Pancreas (tissue), 10 donors: ENCODE measurements at regions not wholly inside any gene's neighbourhood (a gene's known extent, or its start where the extent isn't known, plus 50 kb on each side); places are given as distances from the start of the nearest gene placed in this dataset.

ENCODE experiments used
- ATAC-seq, 4 donors: fragments of 200-7000 bp; cut with Tn5 transposase; one replicate each; pipeline versions ENCODE4 v1.8.0 to v1.9.1; 2020; ENCODE audit warnings: mild to moderate bottlenecking in 4 of 4, moderate library complexity in 4 of 4
- DNase-seq, 6 donors: peaks; one replicate each; pipeline ENCODE4 v3.0.0-alpha.2; 2020
- FAIRE-seq: peaks from 2 replicates; lab custom pipeline; 2012; peaks lifted over from hg19 to GRCh38; lab: Jason Lieb, UNC
- H3K27ac ChIP-seq, 4 donors: fragments of 200-600 bp; sonication (generic); 1 replicate in 3 of 4; 2 replicates in 1 of 4; pipeline versions ENCODE4 v1.5.0 to v1.8.0; 2020
- H3K27me3 ChIP-seq, 4 donors: fragments of 200-600 bp; one replicate each; pipeline ENCODE4 v1.8.0; 2021
- H3K36me3 ChIP-seq, 3 donors: fragments of 200-600 bp; sonication (generic) in 1 of 3; one replicate each; pipeline versions ENCODE4 v1.5.0 to v1.8.0; 2020 to 2021
- H3K4me1 ChIP-seq, 3 donors: fragments of 200-600 bp; one replicate each; pipeline ENCODE4 v1.8.0; 2021
- H3K4me3 ChIP-seq, 4 donors: fragments of 200-600 bp; sonication (generic) in 2 of 4; one replicate each; pipeline versions ENCODE4 v1.5.0 to v1.8.0; 2020 to 2021
- H3K9me3 ChIP-seq, 4 donors: fragments of 200-600 bp; one replicate each; pipeline ENCODE4 v1.8.0; 2021
- WGBS, 2 donors: extraction: QIAGEN DNeasy Blood & Tissue Kit; methylation state at CpG; one replicate each; pipeline ENCODE4 v1.1.7; 2013; 5-methylcytosine and 5-hydroxymethylcytosine counted together
- intact Hi-C, 3 donors: fragments of 100-400 bp; cut with DNase I; formaldehyde crosslinking; loops; one replicate each; pipeline versions ENCODE4 v1.11.1 to v1.14.2; 2022
- TF ChIP-seq, protein P1 (sequence below), 4 donors: fragments of 200-600 bp; sonication (generic) in 3 of 4; IDR thresholded peaks; one replicate each; pipeline versions ENCODE4 v1.5.0 to v1.8.0; 2021; ENCODE audit warnings: antibody characterized with exemption in 4 of 4
- donor health status: healthy with polysubstance abuse.
- donor health status: DM: no; HTN: no; CAD: no; lungs with moderate emphysema.
- donor health status: DM: no; HTN: no; CAD: no.
- donor health status: control.
- donor health status: control.
- donor health status: Bipolar disorder and iron deficiency.
- donor health status: DM: yes; HTN: yes; CAD: no.
- donor health status: DM: no; HTN: no; CAD: no.
- donor health status: DM: no; HTN: no; CAD: no.
- donor health status: DM: yes; HTN: yes; CAD: no.

DNA sequence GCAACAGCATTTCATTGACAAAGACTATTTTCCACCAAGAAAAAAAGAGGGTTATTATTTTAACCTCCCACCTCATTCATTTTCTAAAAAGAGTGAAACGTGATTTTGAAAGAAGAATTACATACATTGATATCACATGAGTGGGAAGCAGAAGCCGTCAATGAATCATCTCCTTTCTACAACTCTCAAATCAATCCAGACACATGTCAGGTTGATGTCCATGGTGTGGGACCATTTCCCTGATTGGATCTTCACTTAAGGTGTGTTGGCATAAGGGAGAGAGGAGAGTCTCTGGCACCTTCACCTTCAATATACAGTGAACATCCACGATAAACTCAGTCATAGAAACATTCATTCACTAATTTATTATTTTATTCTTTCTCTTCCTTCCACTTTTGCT lies 1095.1 kb downstream of the BCL11B start:
- TF ChIP-seq, protein P1, sequence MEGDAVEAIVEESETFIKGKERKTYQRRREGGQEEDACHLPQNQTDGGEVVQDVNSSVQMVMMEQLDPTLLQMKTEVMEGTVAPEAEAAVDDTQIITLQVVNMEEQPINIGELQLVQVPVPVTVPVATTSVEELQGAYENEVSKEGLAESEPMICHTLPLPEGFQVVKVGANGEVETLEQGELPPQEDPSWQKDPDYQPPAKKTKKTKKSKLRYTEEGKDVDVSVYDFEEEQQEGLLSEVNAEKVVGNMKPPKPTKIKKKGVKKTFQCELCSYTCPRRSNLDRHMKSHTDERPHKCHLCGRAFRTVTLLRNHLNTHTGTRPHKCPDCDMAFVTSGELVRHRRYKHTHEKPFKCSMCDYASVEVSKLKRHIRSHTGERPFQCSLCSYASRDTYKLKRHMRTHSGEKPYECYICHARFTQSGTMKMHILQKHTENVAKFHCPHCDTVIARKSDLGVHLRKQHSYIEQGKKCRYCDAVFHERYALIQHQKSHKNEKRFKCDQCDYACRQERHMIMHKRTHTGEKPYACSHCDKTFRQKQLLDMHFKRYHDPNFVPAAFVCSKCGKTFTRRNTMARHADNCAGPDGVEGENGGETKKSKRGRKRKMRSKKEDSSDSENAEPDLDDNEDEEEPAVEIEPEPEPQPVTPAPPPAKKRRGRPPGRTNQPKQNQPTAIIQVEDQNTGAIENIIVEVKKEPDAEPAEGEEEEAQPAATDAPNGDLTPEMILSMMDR (IDR thresholded peaks at IDR 0.05), result no peak
- no peak for DNase-seq
- no peaks in the 10 kb centered on the region for H3K27me3 ChIP-seq
- intact Hi-C loops, result no loop called here
- WGBS, 2 donors, result 53 to 70% methylated on average over 3 of the region's 3 CpGs
- FAIRE-seq, result no peak
- no peak for ATAC-seq
- H3K4me3 ChIP-seq, result no peak overlapping the region
- no peaks in the 10 kb centered on the region for H3K36me3 ChIP-seq
- H3K27ac ChIP-seq, result no peak overlapping the region
- H3K9me3 ChIP-seq, result no peaks in the 10 kb centered on the region
- no peaks in the 10 kb centered on the region for H3K4me1 ChIP-seq

DNA sequence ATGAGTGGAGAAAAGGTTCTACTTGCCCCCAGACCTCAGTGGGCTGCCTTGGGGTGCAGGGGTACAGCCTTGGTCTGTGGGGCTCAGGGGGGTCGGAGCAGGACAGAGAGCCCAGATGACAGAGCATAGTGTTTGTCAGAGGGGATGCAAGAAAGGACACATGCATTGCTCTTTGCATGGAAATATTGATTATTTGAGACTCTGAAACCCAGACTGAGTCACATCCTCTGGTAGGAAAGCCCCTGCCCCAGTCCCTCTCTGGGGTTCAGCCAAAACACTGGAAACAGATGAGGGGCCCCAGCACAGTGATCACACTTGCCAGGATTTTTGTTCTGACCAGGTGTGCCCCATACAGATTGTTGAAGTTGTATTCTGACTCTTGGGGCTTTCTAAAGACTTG lies 1094.4 kb downstream of the BCL11B start:
- no peaks in the 10 kb centered on the region for H3K27me3 ChIP-seq
- no peaks in the 10 kb centered on the region for H3K36me3 ChIP-seq
- FAIRE-seq, result no peak
- intact Hi-C loops, result no loop called here
- no peaks in the 10 kb centered on the region for H3K9me3 ChIP-seq
- no peak overlapping the region for H3K4me3 ChIP-seq
- ATAC-seq, result no peak
- H3K4me1 ChIP-seq, result no peaks in the 10 kb centered on the region
- no peak for DNase-seq
- WGBS, 2 donors, result 53 to 71% methylated on average over 1 of the region's 1 CpG
- H3K27ac ChIP-seq, result no peak overlapping the region
- TF ChIP-seq, protein P1 (IDR thresholded peaks at IDR 0.05), result no peak

DNA sequence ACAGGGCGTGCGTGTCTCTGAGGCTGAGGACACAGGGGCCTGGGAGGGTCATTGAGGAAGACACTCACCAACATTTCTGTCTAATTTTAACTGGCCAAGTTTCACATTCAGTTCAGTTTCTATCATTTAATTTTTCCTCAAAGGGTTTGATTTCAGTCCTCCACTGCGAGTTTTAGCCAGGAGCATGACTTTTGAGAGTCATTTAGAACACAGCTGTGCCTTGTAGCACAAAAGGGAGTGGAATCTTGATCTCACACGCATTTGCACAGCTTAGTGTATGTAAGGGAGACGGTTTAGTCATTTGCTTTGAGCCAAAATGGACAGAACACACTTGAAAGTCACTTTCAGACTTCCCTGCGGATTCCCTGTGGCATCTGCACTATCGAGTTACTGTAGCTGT lies 1090.8 kb downstream of the BCL11B start:
- H3K4me1 ChIP-seq, result no peaks in the 10 kb centered on the region
- WGBS, 2 donors, result 67 to 77% methylated on average over 7 of the region's 7 CpGs

DNA sequence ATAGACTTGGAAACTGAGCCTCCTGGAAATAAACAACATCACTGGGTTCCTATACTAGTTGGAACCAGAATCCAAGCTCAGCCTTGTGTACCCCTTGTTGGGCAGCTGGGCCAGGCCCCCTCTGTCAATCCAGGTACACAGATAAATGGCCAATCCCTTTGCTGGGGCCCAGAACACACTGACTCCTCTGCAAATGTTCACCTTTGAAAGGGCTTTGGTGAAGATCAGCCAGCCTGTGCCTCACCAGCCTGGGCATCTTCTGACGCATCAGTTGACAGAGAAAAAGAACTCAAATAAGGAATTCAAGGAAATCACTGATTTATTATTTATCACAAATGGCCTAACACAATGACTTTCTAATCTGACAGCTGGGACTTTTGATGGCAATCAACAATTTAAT lies 1090.2 kb downstream of the BCL11B start:
- H3K4me1 ChIP-seq, result no peaks in the 10 kb centered on the region
- FAIRE-seq (no peak), ATAC-seq (no peak), DNase-seq (no peak)
- TF ChIP-seq, protein P1 (IDR thresholded peaks at IDR 0.05), result no peak
- H3K27ac ChIP-seq, result no peak overlapping the region
- no peaks in the 10 kb centered on the region for H3K9me3 ChIP-seq
- no peaks in the 10 kb centered on the region for H3K36me3 ChIP-seq
- H3K4me3 ChIP-seq, result no peak overlapping the region
- intact Hi-C loops, result no loop called here
- H3K27me3 ChIP-seq, result peaks cover 0 to 2% (median 0%) of the 10 kb centered on the region in 4 donors
- 75 to 79% methylated on average over 1 of the region's 1 CpG for WGBS, 2 donors

More for the DNA sequence above, 1090.8 kb downstream of the BCL11B start:
- TF ChIP-seq, protein P1 (IDR thresholded peaks at IDR 0.05), result no peak
- Histone ChIP-seq H3K36me3 (no peaks in the 10 kb centered on the region), H3K9me3 (no peaks in the 10 kb centered on the region), H3K27ac (no peak overlapping the region), H3K4me3 (no peak overlapping the region), H3K27me3 (no peaks in the 10 kb centered on the region)
- DNase-seq (no peak), FAIRE-seq (no peak), ATAC-seq (no peak)
- intact Hi-C loops, result no loop called here

DNA sequence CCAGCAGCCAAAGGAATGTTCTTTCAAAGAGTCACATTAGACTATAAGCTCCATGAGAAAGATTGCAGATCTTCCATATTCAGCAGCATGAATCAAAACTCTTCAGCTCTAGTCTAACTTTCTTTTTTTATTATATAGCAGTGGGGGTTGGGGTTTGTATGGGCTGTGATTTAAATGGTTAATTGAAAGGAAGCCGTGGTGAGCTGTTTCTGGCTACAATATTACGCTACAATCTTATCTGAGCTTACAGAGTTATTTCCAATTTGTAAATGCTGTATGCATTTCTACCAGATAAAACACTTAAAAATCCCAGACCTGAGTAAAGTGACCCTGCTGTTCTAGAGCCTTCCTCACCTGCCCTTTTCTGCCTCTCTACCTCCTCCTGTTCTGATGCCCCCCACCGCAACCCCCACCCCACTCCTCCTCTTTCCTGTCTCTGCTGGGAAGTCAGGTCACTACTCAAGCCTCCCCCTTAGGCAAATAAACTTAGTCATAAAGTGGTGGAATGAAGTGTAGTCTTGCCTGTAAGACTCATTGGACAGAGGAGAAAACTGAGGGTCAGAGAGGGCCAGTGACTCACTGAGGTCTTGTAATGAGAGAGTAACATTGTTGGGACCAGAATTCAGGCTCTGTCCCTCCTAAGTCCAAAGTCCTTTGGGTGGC lies 1089.5 kb downstream of the BCL11B start:
- no peaks in the 10 kb centered on the region for H3K36me3 ChIP-seq
- WGBS, 2 donors, result 24 to 36% methylated on average over 3 of the region's 3 CpGs
- H3K4me1 ChIP-seq, result no peaks in the 10 kb centered on the region
- no peak overlapping the region for H3K27ac ChIP-seq
- H3K9me3 ChIP-seq, result no peaks in the 10 kb centered on the region
- no peak for DNase-seq
- H3K4me3 ChIP-seq, result no peak overlapping the region
- ATAC-seq, result no peak
- TF ChIP-seq, protein P1 (IDR thresholded peaks at IDR 0.05), result no peak
- intact Hi-C loops, result no loop called here
- no peak for FAIRE-seq
- peaks cover 0 to 6% (median 0%) of the 10 kb centered on the region in 4 donors for H3K27me3 ChIP-seq
